Spleen (tissue), 7 donors: ENCODE measurements at regions not wholly inside any gene's neighbourhood (a gene's known extent, or its start where the extent isn't known, plus 50 kb on each side); places are given as distances from the start of the nearest gene placed in this dataset.

Source experiments
- POLR2A ChIP-seq, 3 donors: fragments of 450-650 bp; IDR thresholded peaks; one replicate each; pipeline ENCODE4 v1.5.1; 2017; ENCODE audit warnings: antibody characterized with exemption in 3 of 3, mild to moderate bottlenecking in 1 of 3
- POLR2AphosphoS5 ChIP-seq, 3 donors: sonication (generic); formaldehyde crosslinking; IDR thresholded peaks; one replicate each; pipeline ENCODE4 v1.5.1; 2017; ENCODE audit warnings: antibody characterized with exemption in 3 of 3
- TF ChIP-seq, protein P1 (sequence below), 11 experiments: fragments of 200-600 bp in 7 of 11; fragments of 450-650 bp in 4 of 11; sonication (generic) in 4 of 11; IDR thresholded peaks in 8 of 11; conservative IDR thresholded peaks in 3 of 11; 1 replicate in 7 of 11; 2 replicates in 4 of 11; pipeline versions ENCODE4 v1.4.0 to v1.8.0; 2016 to 2021; ENCODE audit warnings: antibody characterized with exemption in 11 of 11, inconsistent platforms in 4 of 11, mild to moderate bottlenecking in 1 of 11
- donor health status: DM: no; HTN: no; CAD: no; lungs with moderate emphysema.
- donor health status: DM: no; HTN: no; CAD: no.
- donor health status: DM: no; HTN: no; CAD: no.

DNA sequence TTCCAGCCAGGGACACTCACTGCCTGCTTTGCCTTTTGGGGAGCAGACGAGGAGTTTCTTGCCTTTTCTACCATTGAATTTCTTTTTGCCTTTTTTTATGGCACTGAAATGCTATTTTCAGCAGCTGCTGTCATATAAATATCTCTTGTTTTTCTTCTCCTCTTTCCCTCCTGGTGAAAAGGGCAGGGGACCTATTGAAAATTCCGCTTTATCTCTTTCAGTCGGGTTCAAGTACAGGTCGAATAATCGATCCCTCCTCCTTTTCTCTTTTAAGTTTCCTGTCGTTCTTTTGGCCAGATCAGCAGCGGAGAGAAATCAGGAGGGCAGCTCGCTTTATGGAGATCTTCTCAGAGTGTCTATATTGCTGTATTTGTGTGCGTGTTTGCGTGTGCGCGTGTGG, 67.4 kb upstream of the CASZ1 start:
- TF ChIP-seq, protein P1, sequence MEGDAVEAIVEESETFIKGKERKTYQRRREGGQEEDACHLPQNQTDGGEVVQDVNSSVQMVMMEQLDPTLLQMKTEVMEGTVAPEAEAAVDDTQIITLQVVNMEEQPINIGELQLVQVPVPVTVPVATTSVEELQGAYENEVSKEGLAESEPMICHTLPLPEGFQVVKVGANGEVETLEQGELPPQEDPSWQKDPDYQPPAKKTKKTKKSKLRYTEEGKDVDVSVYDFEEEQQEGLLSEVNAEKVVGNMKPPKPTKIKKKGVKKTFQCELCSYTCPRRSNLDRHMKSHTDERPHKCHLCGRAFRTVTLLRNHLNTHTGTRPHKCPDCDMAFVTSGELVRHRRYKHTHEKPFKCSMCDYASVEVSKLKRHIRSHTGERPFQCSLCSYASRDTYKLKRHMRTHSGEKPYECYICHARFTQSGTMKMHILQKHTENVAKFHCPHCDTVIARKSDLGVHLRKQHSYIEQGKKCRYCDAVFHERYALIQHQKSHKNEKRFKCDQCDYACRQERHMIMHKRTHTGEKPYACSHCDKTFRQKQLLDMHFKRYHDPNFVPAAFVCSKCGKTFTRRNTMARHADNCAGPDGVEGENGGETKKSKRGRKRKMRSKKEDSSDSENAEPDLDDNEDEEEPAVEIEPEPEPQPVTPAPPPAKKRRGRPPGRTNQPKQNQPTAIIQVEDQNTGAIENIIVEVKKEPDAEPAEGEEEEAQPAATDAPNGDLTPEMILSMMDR (IDR thresholded peaks at IDR 0.05 in 8 of 11, conservative IDR thresholded peaks at IDR 0.05 in 3 of 11), result no peak
- TF ChIP-seq POLR2AphosphoS5 (IDR thresholded peaks at IDR 0.05) (no peak), POLR2A (IDR thresholded peaks at IDR 0.05) (no peak)
